ENCODE measurements at regions not wholly inside any gene's neighbourhood (a gene's known extent, or its start where the extent isn't known, plus 50 kb on each side); places are given as distances from the start of the nearest gene placed in this dataset.
"Not testable (repeated sequence)": the region's sequence is repeated elsewhere in the genome, so short reads cannot be mapped to it uniquely, and the experiment has no call there.

GRCh38 chr11:109051200-109051599 lies 370.8 kb upstream of the C11orf87 start:
- H3K4me3 Mint-ChIP-seq (ENCODE audit: unreplicated experiment) = no peak overlapping the region
- no peak for TF ChIP-seq CTCF (IDR thresholded peaks at IDR 0.05; ENCODE audit: unreplicated experiment)
- H3K27ac Mint-ChIP-seq (ENCODE audit: unreplicated experiment) = no peak overlapping the region
- H3K9me3 Mint-ChIP-seq (ENCODE audit: unreplicated experiment) = no peaks in the 10 kb centered on the region
- no peaks in the 10 kb centered on the region for H3K36me3 Mint-ChIP-seq (ENCODE audit: low read depth, unreplicated experiment)
- no peaks in the 10 kb centered on the region for H3K4me1 Mint-ChIP-seq (ENCODE audit: unreplicated experiment)
- H3K27me3 Mint-ChIP-seq (ENCODE audit: unreplicated experiment) = no peaks in the 10 kb centered on the region
- no peak for DNase-seq (ENCODE audit: low spot score)

- no peak for DNase-seq (ENCODE audit: low spot score)
- Mint-ChIP-seq H3K4me3 (ENCODE audit: unreplicated experiment) (no peak overlapping the region), H3K4me1 (ENCODE audit: unreplicated experiment) (no peaks in the 10 kb centered on the region), H3K36me3 (ENCODE audit: low read depth, unreplicated experiment) (no peaks in the 10 kb centered on the region), H3K9me3 (ENCODE audit: unreplicated experiment) (no peaks in the 10 kb centered on the region), H3K27ac (ENCODE audit: unreplicated experiment) (no peak overlapping the region), H3K27me3 (ENCODE audit: unreplicated experiment) (peaks cover 2% of the 10 kb centered on the region)
- TF ChIP-seq CTCF (IDR thresholded peaks at IDR 0.05; ENCODE audit: unreplicated experiment) = no peak
Measured at GRCh38 chr11:109059402-109059801, 362.6 kb upstream of the C11orf87 start.

- H3K4me1 Mint-ChIP-seq (ENCODE audit: unreplicated experiment) = no peaks in the 10 kb centered on the region
- no peak overlapping the region for H3K4me3 Mint-ChIP-seq (ENCODE audit: unreplicated experiment)
- no peak for DNase-seq (ENCODE audit: low spot score)
- H3K27ac Mint-ChIP-seq (ENCODE audit: unreplicated experiment) = no peak overlapping the region
- no peaks in the 10 kb centered on the region for H3K36me3 Mint-ChIP-seq (ENCODE audit: low read depth, unreplicated experiment)
- no peaks in the 10 kb centered on the region for H3K9me3 Mint-ChIP-seq (ENCODE audit: unreplicated experiment)
- no peak for TF ChIP-seq CTCF (IDR thresholded peaks at IDR 0.05; ENCODE audit: unreplicated experiment)
- H3K27me3 Mint-ChIP-seq (ENCODE audit: unreplicated experiment) = peaks cover 4% of the 10 kb centered on the region
Measured at GRCh38 chr11:109061394-109061793, 360.6 kb upstream of the C11orf87 start.

GRCh38 chr11:109062445-109062844 lies 359.5 kb upstream of the C11orf87 start:
- no peak for DNase-seq (ENCODE audit: low spot score)
- TF ChIP-seq CTCF (IDR thresholded peaks at IDR 0.05; ENCODE audit: unreplicated experiment) = no peak
- H3K9me3 Mint-ChIP-seq (ENCODE audit: unreplicated experiment) = no peaks in the 10 kb centered on the region
- no peaks in the 10 kb centered on the region for H3K4me1 Mint-ChIP-seq (ENCODE audit: unreplicated experiment)
- H3K4me3 Mint-ChIP-seq (ENCODE audit: unreplicated experiment) = no peak overlapping the region
- H3K36me3 Mint-ChIP-seq (ENCODE audit: low read depth, unreplicated experiment) = no peaks in the 10 kb centered on the region
- H3K27me3 Mint-ChIP-seq (ENCODE audit: unreplicated experiment) = peaks cover 2% of the 10 kb centered on the region
- no peak overlapping the region for H3K27ac Mint-ChIP-seq (ENCODE audit: unreplicated experiment)

GRCh38 chr11:109062871-109063270 lies 359.1 kb upstream of the C11orf87 start:
- Mint-ChIP-seq H3K4me3 (ENCODE audit: unreplicated experiment) (no peak overlapping the region), H3K36me3 (ENCODE audit: low read depth, unreplicated experiment) (no peaks in the 10 kb centered on the region), H3K4me1 (ENCODE audit: unreplicated experiment) (no peaks in the 10 kb centered on the region), H3K27ac (ENCODE audit: unreplicated experiment) (no peak overlapping the region), H3K27me3 (ENCODE audit: unreplicated experiment) (peaks cover 2% of the 10 kb centered on the region), H3K9me3 (ENCODE audit: unreplicated experiment) (no peaks in the 10 kb centered on the region)
- no peak for TF ChIP-seq CTCF (IDR thresholded peaks at IDR 0.05; ENCODE audit: unreplicated experiment)
- DNase-seq (ENCODE audit: low spot score) = no peak

GRCh38 chr11:109064618-109065311 lies 357.2 kb upstream of the C11orf87 start:
- H3K36me3 Mint-ChIP-seq (ENCODE audit: low read depth, unreplicated experiment); H3K4me1 Mint-ChIP-seq (ENCODE audit: unreplicated experiment); H3K9me3 Mint-ChIP-seq (ENCODE audit: unreplicated experiment); H3K4me3 Mint-ChIP-seq (ENCODE audit: unreplicated experiment); H3K27me3 Mint-ChIP-seq (ENCODE audit: unreplicated experiment); DNase-seq (ENCODE audit: low spot score); H3K27ac Mint-ChIP-seq (ENCODE audit: unreplicated experiment): not testable (repeated sequence)
